Smooth muscle cell of the brain vasculature (primary cell): ENCODE measurements at regions not wholly inside any gene's neighbourhood (a gene's known extent, or its start where the extent isn't known, plus 50 kb on each side); places are given as distances from the start of the nearest gene placed in this dataset.

Experiments
- DNase-seq: peaks from one replicate; pipeline ENCODE4 v3.0.0-alpha.2; 2012; ENCODE audit warnings: low read depth, low spot score

- peak; percentile 62 for DNase-seq
Observed at GRCh38 chr9:86795823-86796553, 151.3 kb downstream of the GAS1 start.

GRCh38 chr9:86795047-86795442, 152.3 kb downstream of the GAS1 start:
- no peak for DNase-seq

GRCh38 chr9:86794391-86795046, 152.8 kb downstream of the GAS1 start:
- no peak for DNase-seq

GRCh38 chr9:86792136-86792535, 155.2 kb downstream of the GAS1 start:
- DNase-seq: no peak

GRCh38 chr9:86790805-86791204, 156.5 kb downstream of the GAS1 start:
- no peak for DNase-seq

GRCh38 chr9:86788456-86788855, 158.8 kb downstream of the GAS1 start:
- no peak for DNase-seq

- DNase-seq: peak; percentile 31
Observed at GRCh38 chr9:86783884-86784283, 163.4 kb downstream of the GAS1 start.

- no peak for DNase-seq
Observed at GRCh38 chr9:86782831-86783230, 164.5 kb downstream of the GAS1 start.

GRCh38 chr9:86778761-86779160, 168.5 kb downstream of the GAS1 start:
- DNase-seq: no peak

GRCh38 chr9:86775718-86776117, 171.6 kb downstream of the GAS1 start:
- no peak for DNase-seq

GRCh38 chr9:86774116-86774515, 173.2 kb downstream of the GAS1 start:
- no peak for DNase-seq

GRCh38 chr9:86773422-86773945, 173.8 kb downstream of the GAS1 start:
- no peak for DNase-seq

GRCh38 chr9:86772635-86772993, 174.7 kb downstream of the GAS1 start:
- no peak for DNase-seq

GRCh38 chr9:86771941-86772634, 175.2 kb downstream of the GAS1 start:
- no peak for DNase-seq

GRCh38 chr9:86771420-86771819, 175.9 kb downstream of the GAS1 start:
- DNase-seq: no peak

- DNase-seq: no peak
Observed at GRCh38 chr9:86768709-86769108, 178.6 kb downstream of the GAS1 start.

- no peak for DNase-seq
Observed at GRCh38 chr9:86768020-86768419, 179.3 kb downstream of the GAS1 start.

- DNase-seq: no peak
Observed at GRCh38 chr9:86767373-86767772, 179.9 kb downstream of the GAS1 start.

GRCh38 chr9:86766912-86767311, 180.4 kb downstream of the GAS1 start:
- DNase-seq: no peak

GRCh38 chr9:86766511-86766910, 180.8 kb downstream of the GAS1 start:
- DNase-seq: no peak

- no peak for DNase-seq
Observed at GRCh38 chr9:86765746-86766430, 181.4 kb downstream of the GAS1 start.
